Ovary (tissue), 3 donors: ENCODE measurements at regions not wholly inside any gene's neighbourhood (a gene's known extent, or its start where the extent isn't known, plus 50 kb on each side); places are given as distances from the start of the nearest gene placed in this dataset.

ENCODE experiments used
- CTCF ChIP-seq, 3 donors: fragments of 450-650 bp in 2 of 3; fragments of 200-600 bp in 1 of 3; IDR thresholded peaks; one replicate each; pipeline versions ENCODE4 v1.5.1 to v1.8.0; 2016 to 2022; ENCODE audit warnings: antibody characterized with exemption in 3 of 3, mild to moderate bottlenecking in 1 of 3
- EP300 ChIP-seq: sonication (generic); formaldehyde crosslinking; IDR thresholded peaks from one replicate; pipeline ENCODE4 v1.6.1; 2017; ENCODE audit warnings: antibody characterized with exemption
- POLR2A ChIP-seq: fragments of 450-650 bp; IDR thresholded peaks from one replicate; pipeline ENCODE4 v1.6.1; 2017; ENCODE audit warnings: antibody characterized with exemption, mild to moderate bottlenecking, moderate library complexity
- donor health status: DM: no; HTN: no; CAD: no.

- TF ChIP-seq CTCF (IDR thresholded peaks at IDR 0.05) (no peak), POLR2A (no peak), EP300 (no peak)
Measured at GRCh38 chr7:152984421-152984820, 224.9 kb downstream of the ACTR3B start.
